HCT116 (cell line): ENCODE measurements at regions not wholly inside any gene's neighbourhood (a gene's known extent, or its start where the extent isn't known, plus 50 kb on each side); places are given as distances from the start of the nearest gene placed in this dataset.

Experiments
- ATAC-seq: fragments of 200-7000 bp; cut with Tn5 transposase; 2 replicates; pipeline ENCODE4 v1.9.1; 2020; ENCODE audit warnings: mild to moderate bottlenecking, moderate library complexity
- BruUV-seq: library from RNA; stranded (reverse); fragments of 400-500 nt; replicated peaks from 2 replicates; lab custom pipeline; 2021; lab: Mats Ljungman, UMichigan
- CTCF ChIA-PET: fragments of 300-600 bp; sonication (Branson Sonifier 250); formaldehyde crosslinking; loops from one replicate; lab custom pipeline; 2021; ENCODE audit warnings: antibody characterized with exemption; lab: Charles Lee
- POLR2A ChIA-PET: fragments of 300-600, 350-600 bp; sonication (Branson Sonifier 250); formaldehyde crosslinking; loops from one replicate; lab custom pipeline; 2021; ENCODE audit warnings: antibody characterized with exemption; lab: Charles Lee
- RAD21 ChIA-PET, 2 experiments: fragments of 300-600 bp; sonication (Branson Sonifier 250); formaldehyde crosslinking; loops; one replicate each; lab custom pipeline; 2023; ENCODE audit warnings: low total read pairs in 2 of 2; ENCODE audit not compliant: uncharacterized antibody in 2 of 2, unreplicated experiment in 2 of 2, low non-redundant PET in 1 of 2; lab: Charles Lee
- DNase-seq: peaks from one replicate; pipeline ENCODE4 v3.0.0-alpha.2; 2010; ENCODE audit warnings: low read depth, low spot score
- H2AFZ ChIP-seq: fragments of 200-600 bp; shearing (Covaris generic), sonication (generic); 2 replicates; pipeline ENCODE4 v1.6.1; 2017; ENCODE audit warnings: low read depth, mixed run types, mixed read lengths, antibody characterized with exemption, low read length; ENCODE audit not compliant: poor library complexity, severe bottlenecking
- H3K27ac ChIP-seq: 2 replicates; pipeline ENCODE4 v1.5.1; 2012; ENCODE audit warnings: low read depth, low read length
- H3K27me3 ChIP-seq: fragments of 200-600 bp; sonication (generic); 2 replicates; pipeline ENCODE4 v1.6.1; 2016; ENCODE audit warnings: mixed run types, low read length, mixed read lengths; ENCODE audit not compliant: insufficient read depth
- H3K36me3 ChIP-seq, 2 experiments: fragments of 200-500 bp in 1 of 2; fragments of 200-600 bp in 1 of 2; sonication (Bioruptor generic) in 1 of 2; sonication (generic) in 1 of 2; 2 replicates each; pipeline versions ENCODE4 v1.5.1 to v1.6.1; 2014 to 2016; ENCODE audit warnings: low read length in 2 of 2, inconsistent platforms in 1 of 2, mixed read lengths in 1 of 2, mixed run types in 1 of 2; ENCODE audit not compliant: insufficient read depth in 2 of 2, control insufficient read depth in 1 of 2
- H3K4me1 ChIP-seq, 2 experiments: fragments of 200-600 bp in 1 of 2; sonication (generic) in 1 of 2; 2 replicates each; pipeline versions ENCODE4 v1.5.1 to v1.6.1; 2012 to 2017; ENCODE audit warnings: low read length in 2 of 2, inconsistent platforms in 1 of 2, mild to moderate bottlenecking in 1 of 2, mixed read lengths in 1 of 2, mixed run types in 1 of 2, moderate library complexity in 1 of 2; ENCODE audit not compliant: insufficient read depth in 2 of 2, control insufficient read depth in 1 of 2
- H3K4me2 ChIP-seq: fragments of 200-600 bp; sonication (generic); 2 replicates; pipeline ENCODE4 v1.6.1; 2017; ENCODE audit warnings: mixed run types, low read length, mixed read lengths
- H3K4me3 ChIP-seq, 2 experiments: fragments of 200-600 bp in 1 of 2; sonication (generic) in 1 of 2; replicated peaks in 1 of 2; 2 replicates each; pipeline ENCODE4 v1.5.1; 2011 to 2016; ENCODE audit warnings: low read length in 2 of 2, control low read depth in 1 of 2, low read depth in 1 of 2, mild to moderate bottlenecking in 1 of 2, mixed read lengths in 1 of 2, mixed run types in 1 of 2
- H3K79me2 ChIP-seq: fragments of 200-600 bp; sonication (generic); 2 replicates; pipeline ENCODE4 v1.6.1; 2017; ENCODE audit warnings: mild to moderate bottlenecking, mixed run types, low read length, moderate library complexity, mixed read lengths; ENCODE audit not compliant: insufficient read depth
- H3K9ac ChIP-seq: fragments of 200-600 bp; sonication (generic); 2 replicates; pipeline ENCODE4 v1.6.1; 2016; ENCODE audit warnings: low read length, mixed read lengths
- H3K9me2 ChIP-seq: fragments of 200-600 bp; sonication (generic), shearing (Covaris generic); 2 replicates; pipeline ENCODE4 v1.6.1; 2017; ENCODE audit warnings: mixed run types, mild to moderate bottlenecking, moderate library complexity; ENCODE audit not compliant: insufficient read depth
- H3K9me3 ChIP-seq, 2 experiments: fragments of 200-500 bp in 1 of 2; fragments of 200-600 bp in 1 of 2; sonication (Bioruptor generic) in 1 of 2; sonication (generic) in 1 of 2; 2 replicates each; pipeline ENCODE4 v1.6.1; 2014 to 2017; ENCODE audit warnings: low read length in 2 of 2, mixed read lengths in 2 of 2, inconsistent platforms in 1 of 2, low read depth in 1 of 2, mild to moderate bottlenecking in 1 of 2, mixed run types in 1 of 2, moderate library complexity in 1 of 2; ENCODE audit not compliant: control insufficient read depth in 1 of 2, insufficient read depth in 1 of 2
- H4K20me1 ChIP-seq: fragments of 200-600 bp; sonication (generic), shearing (Covaris generic); 2 replicates; pipeline ENCODE4 v1.6.1; 2017; ENCODE audit warnings: mixed run types, mild to moderate bottlenecking, moderate library complexity; ENCODE audit not compliant: insufficient read depth
- CEBPB ChIP-seq: IDR thresholded peaks from 2 replicates; pipeline ENCODE4 v1.6.1; 2012; ENCODE audit warnings: low read depth
- ELF1 ChIP-seq: IDR thresholded peaks from 2 replicates; pipeline ENCODE4 v1.6.1; 2012; ENCODE audit warnings: low read depth, borderline replicate concordance
- EZH2phosphoT487 ChIP-seq: fragments of 200-600 bp; IDR thresholded peaks from 2 replicates; pipeline ENCODE4 v1.6.1; 2018; ENCODE audit warnings: antibody characterized with exemption, borderline replicate concordance
- POLR2A ChIP-seq: IDR thresholded peaks from 2 replicates; pipeline ENCODE4 v1.7.0; 2011; ENCODE audit warnings: borderline replicate concordance; ENCODE audit not compliant: insufficient read depth, insufficient read length; ENCODE audit errors: extremely low read depth
- RAD21 ChIP-seq: IDR thresholded peaks from 2 replicates; pipeline ENCODE4 v1.6.1; 2012; ENCODE audit warnings: low read depth, mild to moderate bottlenecking
- SP1 ChIP-seq: IDR thresholded peaks from 2 replicates; pipeline ENCODE4 v1.6.1; 2012; ENCODE audit warnings: low read depth
- TCF7L2 ChIP-seq: IDR thresholded peaks from 2 replicates; pipeline ENCODE4 v1.7.0; 2011; ENCODE audit warnings: borderline replicate concordance, inconsistent platforms; ENCODE audit not compliant: insufficient read depth, insufficient read length; ENCODE audit errors: extremely low read depth
- YY1 ChIP-seq: IDR thresholded peaks from 2 replicates; pipeline ENCODE4 v1.6.1; 2011; ENCODE audit warnings: low read length, low read depth, moderate library complexity, mild to moderate bottlenecking; ENCODE audit not compliant: insufficient replicate concordance; ENCODE audit errors: extremely low read depth
- ZFX ChIP-seq: fragments of 450-650 bp; IDR thresholded peaks from 2 replicates; pipeline ENCODE4 v1.6.1; 2017
- intact Hi-C: fragments of 100-400 bp; cut with micrococcal nuclease; formaldehyde crosslinking; loops from 2 replicates; pipeline ENCODE4 v1.10.0; 2022
- TF ChIP-seq, protein P1 (sequence below): IDR thresholded peaks from 2 replicates; pipeline ENCODE4 v1.6.1; 2011; ENCODE audit warnings: mild to moderate bottlenecking, low read length, moderate library complexity; ENCODE audit not compliant: insufficient replicate concordance; ENCODE audit errors: extremely low read depth
- TF ChIP-seq, protein P2 (sequence below): IDR thresholded peaks from 2 replicates; pipeline ENCODE4 v1.6.1; 2012

DNA sequence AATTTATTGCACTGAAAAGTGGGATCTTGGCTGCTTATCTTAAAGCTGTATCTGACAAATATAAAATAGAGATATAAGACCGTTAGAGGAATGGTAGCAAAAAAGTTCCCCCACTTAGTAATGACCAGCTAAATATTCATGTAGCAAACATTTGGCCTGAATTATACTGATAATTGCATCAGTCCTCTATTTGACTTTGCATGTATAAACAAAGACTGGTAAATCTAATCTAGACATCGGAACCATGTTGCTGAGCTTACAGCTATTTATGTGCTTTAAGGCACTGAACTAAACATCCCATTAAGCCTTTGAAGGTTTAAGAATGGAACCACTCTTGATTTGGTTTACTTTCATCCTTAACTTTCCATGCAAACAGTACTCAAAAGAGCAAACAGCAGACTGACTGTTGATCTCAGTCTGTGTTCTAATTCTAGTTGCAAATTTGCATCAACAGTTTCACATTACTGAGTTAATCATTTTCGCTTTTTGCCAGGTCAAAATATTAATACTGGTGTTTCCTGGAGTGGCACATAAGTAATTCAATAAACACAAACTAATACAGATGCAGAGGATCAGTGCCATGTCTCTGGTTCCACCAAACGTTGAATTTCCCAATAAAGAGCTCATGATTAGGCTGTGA lies 203.5 kb upstream of the HTR2A start:
- POLR2A ChIA-PET: no interaction called here

More for the DNA sequence above, 203.5 kb upstream of the HTR2A start:
- no peak for TF ChIP-seq TCF7L2
- TF ChIP-seq SP1: no peak
- no peak for TF ChIP-seq RAD21
- TF ChIP-seq POLR2A: no peak
- TF ChIP-seq ELF1: no peak
- TF ChIP-seq EZH2phosphoT487: no peak
- no peak for TF ChIP-seq ZFX
- TF ChIP-seq, protein P1, sequence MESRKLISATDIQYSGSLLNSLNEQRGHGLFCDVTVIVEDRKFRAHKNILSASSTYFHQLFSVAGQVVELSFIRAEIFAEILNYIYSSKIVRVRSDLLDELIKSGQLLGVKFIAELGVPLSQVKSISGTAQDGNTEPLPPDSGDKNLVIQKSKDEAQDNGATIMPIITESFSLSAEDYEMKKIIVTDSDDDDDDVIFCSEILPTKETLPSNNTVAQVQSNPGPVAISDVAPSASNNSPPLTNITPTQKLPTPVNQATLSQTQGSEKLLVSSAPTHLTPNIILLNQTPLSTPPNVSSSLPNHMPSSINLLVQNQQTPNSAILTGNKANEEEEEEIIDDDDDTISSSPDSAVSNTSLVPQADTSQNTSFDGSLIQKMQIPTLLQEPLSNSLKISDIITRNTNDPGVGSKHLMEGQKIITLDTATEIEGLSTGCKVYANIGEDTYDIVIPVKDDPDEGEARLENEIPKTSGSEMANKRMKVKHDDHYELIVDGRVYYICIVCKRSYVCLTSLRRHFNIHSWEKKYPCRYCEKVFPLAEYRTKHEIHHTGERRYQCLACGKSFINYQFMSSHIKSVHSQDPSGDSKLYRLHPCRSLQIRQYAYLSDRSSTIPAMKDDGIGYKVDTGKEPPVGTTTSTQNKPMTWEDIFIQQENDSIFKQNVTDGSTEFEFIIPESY: no peak
- no peak for TF ChIP-seq CEBPB
- TF ChIP-seq YY1: no peak
- TF ChIP-seq, protein P2, sequence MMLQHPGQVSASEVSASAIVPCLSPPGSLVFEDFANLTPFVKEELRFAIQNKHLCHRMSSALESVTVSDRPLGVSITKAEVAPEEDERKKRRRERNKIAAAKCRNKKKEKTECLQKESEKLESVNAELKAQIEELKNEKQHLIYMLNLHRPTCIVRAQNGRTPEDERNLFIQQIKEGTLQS: no peak
- no peak overlapping the region for H3K9ac ChIP-seq
- no peak overlapping the region for H3K4me3 ChIP-seq
- CTCF ChIA-PET: no interaction called here
- no peak overlapping the region for H2AFZ ChIP-seq
- no peak overlapping the region for H3K27ac ChIP-seq
- no peaks in the 10 kb centered on the region for H3K36me3 ChIP-seq
- no peak for ATAC-seq
- RAD21 ChIA-PET: no interaction called here
- peaks cover 14% of the 10 kb centered on the region; the same call in 1 of the 2 replicates for H3K27me3 ChIP-seq
- no peaks in the 10 kb centered on the region for H3K4me1 ChIP-seq
- intact Hi-C loops: no loop called here
- H3K9me3 ChIP-seq: no peaks in the 10 kb centered on the region
- no peaks in the 10 kb centered on the region for H4K20me1 ChIP-seq
- H3K79me2 ChIP-seq: no peaks in the 10 kb centered on the region
- H3K9me2 ChIP-seq: no peaks in the 10 kb centered on the region
- BruUV-seq: no TSS peak
- DNase-seq: no peak
- H3K4me2 ChIP-seq: no peak overlapping the region
